ENCODE measurements at regions not wholly inside any gene's neighbourhood (a gene's known extent, or its start where the extent isn't known, plus 50 kb on each side); places are given as distances from the start of the nearest gene placed in this dataset.
"Not testable (repeated sequence)": the region's sequence is repeated elsewhere in the genome, so short reads cannot be mapped to it uniquely, and the experiment has no call there.

DNA sequence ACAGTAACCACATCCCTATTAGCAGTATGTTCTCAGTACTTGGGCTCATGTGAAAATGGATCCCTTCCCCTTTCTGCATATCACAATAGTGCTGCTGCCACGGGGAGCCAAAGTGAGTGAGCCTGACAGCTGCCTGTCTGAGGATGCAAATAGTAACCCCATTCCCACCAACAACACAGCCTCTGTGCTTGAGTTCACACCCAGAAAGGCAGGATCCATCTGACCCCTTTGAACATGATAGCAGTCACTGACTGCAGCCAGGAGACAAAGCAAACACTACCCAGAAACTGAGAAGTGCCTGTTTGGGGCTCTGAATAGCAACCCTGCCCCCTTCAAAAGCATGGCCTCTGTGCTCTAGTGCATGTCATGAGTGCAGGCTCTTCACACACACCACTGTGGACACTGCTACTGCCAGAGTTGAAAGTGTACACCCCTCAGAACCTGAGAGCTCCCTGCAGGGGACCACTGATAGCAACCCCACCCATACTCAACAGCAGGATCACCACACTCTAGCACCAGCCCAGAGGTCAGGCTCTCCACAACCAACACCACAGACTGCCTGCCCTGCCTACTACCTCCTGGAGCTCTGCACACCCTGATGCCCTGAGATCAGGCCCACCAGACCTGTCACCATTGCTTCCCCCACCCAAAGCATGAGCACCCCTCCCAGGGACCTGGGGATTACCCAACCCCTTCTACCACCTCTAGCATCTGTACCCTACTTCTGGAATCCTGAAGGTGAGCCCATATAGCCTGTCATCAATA, 1563.5 kb upstream of the PRR20A start:
- Histone ChIP-seq H3K27ac (no peak overlapping the region), H3K9me3 (no peaks in the 10 kb centered on the region), H3K27me3 (no peaks in the 10 kb centered on the region), H3K36me3 (no peaks in the 10 kb centered on the region), H3K4me1 (no peaks in the 10 kb centered on the region), H3K4me3 (no peak overlapping the region)
- TF ChIP-seq, protein P1, sequence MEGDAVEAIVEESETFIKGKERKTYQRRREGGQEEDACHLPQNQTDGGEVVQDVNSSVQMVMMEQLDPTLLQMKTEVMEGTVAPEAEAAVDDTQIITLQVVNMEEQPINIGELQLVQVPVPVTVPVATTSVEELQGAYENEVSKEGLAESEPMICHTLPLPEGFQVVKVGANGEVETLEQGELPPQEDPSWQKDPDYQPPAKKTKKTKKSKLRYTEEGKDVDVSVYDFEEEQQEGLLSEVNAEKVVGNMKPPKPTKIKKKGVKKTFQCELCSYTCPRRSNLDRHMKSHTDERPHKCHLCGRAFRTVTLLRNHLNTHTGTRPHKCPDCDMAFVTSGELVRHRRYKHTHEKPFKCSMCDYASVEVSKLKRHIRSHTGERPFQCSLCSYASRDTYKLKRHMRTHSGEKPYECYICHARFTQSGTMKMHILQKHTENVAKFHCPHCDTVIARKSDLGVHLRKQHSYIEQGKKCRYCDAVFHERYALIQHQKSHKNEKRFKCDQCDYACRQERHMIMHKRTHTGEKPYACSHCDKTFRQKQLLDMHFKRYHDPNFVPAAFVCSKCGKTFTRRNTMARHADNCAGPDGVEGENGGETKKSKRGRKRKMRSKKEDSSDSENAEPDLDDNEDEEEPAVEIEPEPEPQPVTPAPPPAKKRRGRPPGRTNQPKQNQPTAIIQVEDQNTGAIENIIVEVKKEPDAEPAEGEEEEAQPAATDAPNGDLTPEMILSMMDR (IDR thresholded peaks at IDR 0.05) = no peak
- no peak for DNase-seq (ENCODE audit: low spot score)

- no peak for DNase-seq (ENCODE audit: low spot score)
- Histone ChIP-seq H3K4me1 (no peaks in the 10 kb centered on the region), H3K9me3 (no peaks in the 10 kb centered on the region), H3K36me3 (no peaks in the 10 kb centered on the region), H3K27me3 (no peaks in the 10 kb centered on the region), H3K4me3 (no peak overlapping the region), H3K27ac (no peak overlapping the region)
- TF ChIP-seq, protein P1 (IDR thresholded peaks at IDR 0.05) = no peak
Measured at GRCh38 chr13:55577847-55578210, 1562.9 kb upstream of the PRR20A start.

- not testable (repeated sequence) for DNase-seq (ENCODE audit: low spot score); H3K27ac ChIP-seq; H3K36me3 ChIP-seq
Measured at GRCh38 chr13:55582294-55582693, 1558.4 kb upstream of the PRR20A start.

GRCh38 chr13:55583953-55584593, 1556.6 kb upstream of the PRR20A start:
- no peak for DNase-seq (ENCODE audit: low spot score)
- TF ChIP-seq, protein P1 (IDR thresholded peaks at IDR 0.05) = no peak
- Histone ChIP-seq H3K9me3 (no peaks in the 10 kb centered on the region), H3K27ac (no peak overlapping the region), H3K4me1 (no peaks in the 10 kb centered on the region), H3K4me3 (no peak overlapping the region), H3K27me3 (no peaks in the 10 kb centered on the region), H3K36me3 (no peaks in the 10 kb centered on the region)

More at GRCh38 chr13:55582294-55582693, 1558.4 kb upstream of the PRR20A start:
- H3K9me3 ChIP-seq, H3K27me3 ChIP-seq, H3K4me1 ChIP-seq, H3K4me3 ChIP-seq: not testable (repeated sequence)

- H3K36me3 ChIP-seq = no peaks in the 10 kb centered on the region
- no peaks in the 10 kb centered on the region for H3K4me1 ChIP-seq
- DNase-seq (ENCODE audit: low spot score) = no peak
- H3K4me3 ChIP-seq = no peak overlapping the region
- H3K27me3 ChIP-seq = no peaks in the 10 kb centered on the region
- H3K9me3 ChIP-seq = no peaks in the 10 kb centered on the region
- no peak overlapping the region for H3K27ac ChIP-seq
- TF ChIP-seq, protein P1 (IDR thresholded peaks at IDR 0.05) = no peak
Measured at GRCh38 chr13:55602784-55603183, 1537.9 kb upstream of the PRR20A start.

GRCh38 chr13:55606045-55606665, 1534.6 kb upstream of the PRR20A start:
- Histone ChIP-seq H3K36me3 (no peaks in the 10 kb centered on the region), H3K27me3 (no peaks in the 10 kb centered on the region), H3K4me1 (no peaks in the 10 kb centered on the region), H3K4me3 (no peak overlapping the region), H3K27ac (no peak overlapping the region), H3K9me3 (no peaks in the 10 kb centered on the region)
- TF ChIP-seq, protein P1 (IDR thresholded peaks at IDR 0.05) = no peak
- no peak for DNase-seq (ENCODE audit: low spot score)

Measured in right atrium auricular region (tissue), 2 donors.